IPS-18a (cell line): ENCODE measurements at regions not wholly inside any gene's neighbourhood (a gene's known extent, or its start where the extent isn't known, plus 50 kb on each side); places are given as distances from the start of the nearest gene placed in this dataset.

Source experiments
- H3K27ac ChIP-seq: one replicate; pipeline ENCODE4 v1.5.1; 2013; ENCODE audit warnings: low read length
- H3K27me3 ChIP-seq: one replicate; pipeline ENCODE4 v1.6.1; 2013; ENCODE audit warnings: mild to moderate bottlenecking, low read length; ENCODE audit not compliant: control insufficient read depth, insufficient read depth
- H3K36me3 ChIP-seq: one replicate; pipeline ENCODE4 v1.6.1; 2013; ENCODE audit warnings: low read depth, low read length; ENCODE audit not compliant: control insufficient read depth
- H3K4me1 ChIP-seq: one replicate; pipeline ENCODE4 v1.6.1; 2013; ENCODE audit warnings: low read depth, low read length; ENCODE audit not compliant: control insufficient read depth
- H3K4me3 ChIP-seq: one replicate; pipeline ENCODE4 v1.5.1; 2013; ENCODE audit warnings: low read length
- H3K9ac ChIP-seq: one replicate; pipeline ENCODE4 v1.6.1; 2013; ENCODE audit warnings: mild to moderate bottlenecking, low read length, moderate library complexity
- H3K9me3 ChIP-seq: one replicate; pipeline ENCODE4 v1.6.1; 2013; ENCODE audit warnings: low read depth, low read length; ENCODE audit not compliant: control insufficient read depth

DNA sequence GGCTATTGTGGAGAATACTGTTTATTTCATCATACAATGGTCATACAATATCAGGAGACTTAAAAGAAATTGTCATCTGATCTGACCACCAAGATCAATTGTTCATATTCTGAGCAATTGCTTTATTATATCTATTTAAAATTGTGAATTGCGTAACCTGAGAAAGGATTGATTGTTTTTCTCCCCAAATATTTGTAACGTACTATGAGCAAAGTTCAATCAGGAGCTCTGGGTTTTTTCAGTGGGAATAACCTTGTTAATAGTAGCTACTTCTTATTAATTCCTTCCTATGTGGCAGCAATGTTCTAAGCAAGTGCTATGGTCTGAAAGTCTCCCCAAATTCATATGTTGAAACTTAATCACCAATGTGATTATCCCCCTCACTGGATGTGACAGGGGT is 323.1 kb downstream of the ZPLD1 start:
- H3K9ac ChIP-seq = no peak overlapping the region
- no peaks in the 10 kb centered on the region for H3K4me1 ChIP-seq
- no peak overlapping the region for H3K4me3 ChIP-seq
- no peaks in the 10 kb centered on the region for H3K9me3 ChIP-seq
- no peaks in the 10 kb centered on the region for H3K36me3 ChIP-seq
- H3K27ac ChIP-seq = no peak overlapping the region
- H3K27me3 ChIP-seq = no peaks in the 10 kb centered on the region

DNA sequence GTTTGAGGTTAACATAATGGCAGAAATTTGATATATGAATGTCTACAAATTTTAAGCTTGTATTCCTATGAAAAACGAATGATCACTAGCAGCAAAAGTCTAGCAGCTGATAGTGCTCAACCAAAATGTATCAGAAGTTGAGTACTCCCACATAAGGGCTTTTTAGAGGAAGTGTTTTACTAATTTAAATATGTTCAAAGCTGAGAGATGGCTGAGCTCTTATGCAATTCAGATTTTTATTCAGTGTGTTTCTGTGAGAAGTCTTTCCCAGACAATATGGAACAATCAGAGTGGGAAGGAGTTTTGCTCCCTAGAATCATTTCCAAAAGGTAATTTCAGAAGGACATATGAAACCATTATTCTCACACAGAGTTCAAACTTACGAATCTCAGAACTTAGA is 327.0 kb downstream of the ZPLD1 start:
- Histone ChIP-seq H3K9me3 (no peaks in the 10 kb centered on the region), H3K27me3 (no peaks in the 10 kb centered on the region)

DNA sequence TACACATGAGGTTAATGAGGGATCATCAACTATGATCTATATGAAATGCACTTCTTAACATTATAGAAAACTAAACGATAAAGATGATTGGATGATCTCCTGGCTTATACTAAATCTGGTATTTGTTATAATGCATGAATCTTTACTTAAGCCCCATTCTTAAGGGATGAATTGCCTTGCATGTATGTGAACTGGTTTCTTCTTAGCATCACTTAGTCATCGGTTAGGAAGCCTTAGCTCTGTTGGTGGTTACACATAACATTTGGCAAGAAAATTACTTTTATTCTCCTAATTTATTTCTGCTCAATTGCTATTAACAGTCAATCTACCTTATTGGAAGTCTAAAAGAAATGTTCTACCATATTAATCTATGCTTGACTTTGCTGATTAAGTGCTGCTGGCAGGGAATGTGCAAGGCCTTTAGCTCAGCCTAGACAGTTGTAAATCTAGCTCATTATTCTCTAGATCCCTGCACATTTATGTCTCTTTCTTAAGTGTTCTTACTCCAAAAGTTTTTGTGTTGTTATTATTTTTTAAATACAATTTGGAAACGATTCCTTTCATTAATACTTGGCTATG is 356.0 kb downstream of the ZPLD1 start:
- H3K9me3 ChIP-seq = no peaks in the 10 kb centered on the region
- no peaks in the 10 kb centered on the region for H3K27me3 ChIP-seq
- H3K4me1 ChIP-seq = peaks cover 15% of the 10 kb centered on the region
- no peak overlapping the region for H3K27ac ChIP-seq
- no peak overlapping the region for H3K4me3 ChIP-seq
- H3K9ac ChIP-seq = no peak overlapping the region
- H3K36me3 ChIP-seq = no peaks in the 10 kb centered on the region

More for the DNA sequence above, 327.0 kb downstream of the ZPLD1 start:
- no peaks in the 10 kb centered on the region for H3K4me1 ChIP-seq
- H3K27ac ChIP-seq = no peak overlapping the region
- no peaks in the 10 kb centered on the region for H3K36me3 ChIP-seq
- no peak overlapping the region for H3K9ac ChIP-seq
- no peak overlapping the region for H3K4me3 ChIP-seq

DNA sequence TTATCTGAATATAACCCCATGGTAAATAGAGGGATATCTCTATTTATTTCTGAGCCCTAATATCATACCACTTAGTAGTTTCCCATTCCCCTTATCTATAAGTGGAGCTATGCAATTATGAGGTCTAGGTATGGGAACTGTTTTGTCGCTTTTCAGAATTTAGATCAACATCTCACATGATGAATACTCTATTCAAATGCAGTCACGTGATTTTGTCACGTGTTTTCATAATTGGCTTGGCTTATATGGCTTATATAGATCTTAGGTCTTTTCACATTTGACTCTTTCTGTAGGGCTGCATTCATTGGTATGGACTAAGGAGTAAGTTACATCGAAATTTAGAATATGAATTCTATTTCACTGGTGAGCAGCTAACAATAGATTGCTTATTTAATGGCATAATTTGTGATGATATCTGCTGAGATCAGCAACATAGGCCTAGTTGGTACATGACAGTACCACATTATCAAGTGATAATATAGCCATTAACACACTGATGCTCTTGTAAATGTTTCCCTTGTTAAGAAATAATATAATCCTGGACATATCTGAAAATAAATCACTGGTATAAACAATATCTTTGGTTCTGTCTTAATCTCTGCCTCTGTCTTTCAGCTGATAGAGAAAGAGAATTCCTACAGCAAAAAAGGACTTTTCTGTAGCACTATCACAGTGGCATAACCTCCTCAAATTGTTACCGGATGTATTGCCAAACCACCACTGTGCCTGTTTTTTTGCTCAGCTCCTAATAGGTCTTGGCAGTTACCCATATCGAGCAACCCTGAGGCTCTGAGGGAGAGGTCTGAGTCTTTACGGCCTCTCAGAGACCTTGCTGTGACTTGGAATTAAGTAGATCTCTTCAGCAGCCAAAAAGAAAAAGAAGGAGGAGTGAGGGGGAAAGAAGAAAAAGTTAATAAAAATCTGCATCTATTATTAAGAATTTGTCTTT is 357.1 kb downstream of the ZPLD1 start:
- Histone ChIP-seq H3K4me3 (no peak overlapping the region), H3K4me1 (peaks cover 15% of the 10 kb centered on the region), H3K9ac (no peak overlapping the region), H3K9me3 (no peaks in the 10 kb centered on the region), H3K36me3 (no peaks in the 10 kb centered on the region), H3K27ac (no peak overlapping the region), H3K27me3 (no peaks in the 10 kb centered on the region)

DNA sequence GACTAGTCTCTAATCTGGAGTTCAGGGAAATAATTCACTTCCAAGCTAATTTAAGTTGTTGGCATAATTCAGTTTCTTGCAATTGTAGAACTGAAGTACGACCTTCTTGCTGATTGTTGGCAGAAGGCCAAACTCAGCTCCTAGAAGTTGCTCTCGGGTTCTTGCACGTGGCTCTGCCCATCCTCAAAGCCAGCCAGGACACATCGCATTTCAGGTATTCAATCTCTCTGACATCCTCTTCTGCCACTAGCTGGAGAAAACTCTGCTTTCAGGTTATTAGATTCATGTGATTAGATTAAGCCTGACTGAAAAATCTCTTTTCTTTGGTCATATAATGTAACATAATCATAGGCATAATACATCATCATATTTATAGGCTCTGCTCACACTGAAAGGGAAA is 362.0 kb downstream of the ZPLD1 start:
- Histone ChIP-seq H3K4me1 (peaks cover 6% of the 10 kb centered on the region), H3K9me3 (no peaks in the 10 kb centered on the region), H3K36me3 (no peaks in the 10 kb centered on the region), H3K9ac (no peak overlapping the region), H3K4me3 (no peak overlapping the region), H3K27ac (no peak overlapping the region), H3K27me3 (no peaks in the 10 kb centered on the region)

DNA sequence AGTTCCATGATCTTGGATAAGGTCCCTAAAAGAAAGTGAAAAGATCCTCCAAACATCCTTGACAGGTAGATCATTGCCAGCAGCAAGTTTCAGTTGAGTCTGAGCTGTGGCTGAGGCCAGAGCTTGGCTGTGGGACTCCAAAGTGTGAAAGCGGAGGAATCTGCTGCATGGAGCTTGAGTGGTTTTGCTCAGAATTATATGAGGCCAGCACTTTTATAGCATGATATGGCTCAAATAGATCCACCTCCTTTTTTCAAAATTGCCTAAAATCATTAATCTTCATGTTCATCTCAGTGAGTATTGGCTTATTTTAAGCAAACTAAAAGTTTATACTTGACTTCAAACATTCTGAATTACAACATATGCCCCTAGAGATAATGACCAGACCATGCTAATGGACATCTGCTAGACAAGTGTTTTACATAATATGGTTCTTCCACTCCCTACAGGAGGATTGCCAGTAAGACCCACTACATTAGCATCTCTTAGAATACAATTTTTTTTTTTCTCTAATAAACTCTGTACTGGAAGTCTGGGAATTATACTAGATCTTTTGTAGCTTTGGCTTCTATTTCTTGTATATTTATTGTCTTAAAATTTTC is 368.1 kb downstream of the ZPLD1 start:
- no peak overlapping the region for H3K4me3 ChIP-seq
- H3K9me3 ChIP-seq = no peaks in the 10 kb centered on the region
- no peaks in the 10 kb centered on the region for H3K27me3 ChIP-seq
- H3K27ac ChIP-seq = no peak overlapping the region
- H3K4me1 ChIP-seq = no peaks in the 10 kb centered on the region
- no peaks in the 10 kb centered on the region for H3K36me3 ChIP-seq
- no peak overlapping the region for H3K9ac ChIP-seq

DNA sequence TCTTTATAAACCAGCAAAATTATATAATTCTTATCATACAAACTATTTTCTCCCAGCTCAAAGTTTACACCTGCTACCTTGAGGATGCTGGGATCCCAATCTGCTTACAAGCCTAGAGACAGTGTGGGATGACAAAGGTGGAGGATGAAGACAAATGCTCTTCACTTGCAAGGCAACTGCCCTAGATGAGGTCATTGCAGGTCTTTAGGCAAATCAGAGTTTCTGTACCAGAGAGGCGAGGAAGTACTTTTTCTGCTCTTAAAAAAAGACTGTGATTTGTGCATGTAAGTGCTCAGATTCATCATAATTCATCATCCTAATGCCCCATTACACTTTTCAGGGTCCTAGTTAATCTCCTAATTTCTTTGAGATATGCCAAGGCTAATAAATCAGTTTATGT is 376.1 kb downstream of the ZPLD1 start:
- H3K36me3 ChIP-seq = no peaks in the 10 kb centered on the region
- no peak overlapping the region for H3K4me3 ChIP-seq
- H3K4me1 ChIP-seq = no peaks in the 10 kb centered on the region
- no peaks in the 10 kb centered on the region for H3K27me3 ChIP-seq
- no peaks in the 10 kb centered on the region for H3K9me3 ChIP-seq
- H3K27ac ChIP-seq = no peak overlapping the region
- no peak overlapping the region for H3K9ac ChIP-seq

DNA sequence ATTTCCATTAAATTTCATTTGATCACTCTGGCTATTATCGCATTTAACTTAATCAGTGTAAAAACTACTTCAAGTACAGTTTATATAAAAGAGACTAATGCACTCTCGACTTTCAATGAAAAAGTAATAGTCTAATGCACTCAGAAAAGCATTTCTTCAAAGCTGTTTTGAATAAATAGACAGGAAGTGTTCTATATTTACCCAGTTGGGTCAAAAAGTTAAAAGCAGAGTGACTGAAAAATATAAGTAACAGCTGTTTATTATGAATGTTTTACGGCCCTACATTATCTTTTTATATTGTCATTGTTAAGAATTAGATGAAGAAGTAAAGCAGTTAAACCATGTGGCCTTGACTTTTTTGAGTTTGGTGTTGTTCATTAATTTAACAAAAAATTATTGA is 391.8 kb downstream of the ZPLD1 start:
- H3K27me3 ChIP-seq = no peaks in the 10 kb centered on the region
- H3K36me3 ChIP-seq = no peaks in the 10 kb centered on the region
- H3K4me3 ChIP-seq = no peak overlapping the region
- H3K9me3 ChIP-seq = no peaks in the 10 kb centered on the region
- H3K27ac ChIP-seq = no peak overlapping the region
- H3K4me1 ChIP-seq = no peaks in the 10 kb centered on the region
- no peak overlapping the region for H3K9ac ChIP-seq

DNA sequence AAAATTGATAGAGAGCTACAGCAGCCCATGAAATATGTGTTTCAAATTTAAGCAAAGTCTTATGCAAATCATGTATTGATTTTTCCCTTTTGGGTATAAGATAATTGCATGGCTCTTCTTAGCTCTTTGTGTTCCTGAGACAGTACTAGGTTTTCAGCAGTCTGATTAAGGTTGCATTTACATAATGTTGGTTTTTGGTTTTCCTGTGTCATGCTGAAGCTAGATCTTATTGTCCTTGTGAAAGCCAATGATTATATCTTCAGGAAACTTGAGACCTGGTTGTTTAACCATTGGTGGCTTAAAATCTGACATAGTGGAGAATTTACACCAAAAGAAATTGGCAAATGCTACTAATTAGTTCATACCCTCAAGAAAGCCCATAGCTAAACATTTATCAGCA is 392.6 kb downstream of the ZPLD1 start:
- H3K9ac ChIP-seq = no peak overlapping the region
- H3K4me3 ChIP-seq = no peak overlapping the region
- H3K27me3 ChIP-seq = no peaks in the 10 kb centered on the region
- no peaks in the 10 kb centered on the region for H3K4me1 ChIP-seq
- H3K27ac ChIP-seq = no peak overlapping the region
- H3K9me3 ChIP-seq = no peaks in the 10 kb centered on the region
- H3K36me3 ChIP-seq = no peaks in the 10 kb centered on the region

DNA sequence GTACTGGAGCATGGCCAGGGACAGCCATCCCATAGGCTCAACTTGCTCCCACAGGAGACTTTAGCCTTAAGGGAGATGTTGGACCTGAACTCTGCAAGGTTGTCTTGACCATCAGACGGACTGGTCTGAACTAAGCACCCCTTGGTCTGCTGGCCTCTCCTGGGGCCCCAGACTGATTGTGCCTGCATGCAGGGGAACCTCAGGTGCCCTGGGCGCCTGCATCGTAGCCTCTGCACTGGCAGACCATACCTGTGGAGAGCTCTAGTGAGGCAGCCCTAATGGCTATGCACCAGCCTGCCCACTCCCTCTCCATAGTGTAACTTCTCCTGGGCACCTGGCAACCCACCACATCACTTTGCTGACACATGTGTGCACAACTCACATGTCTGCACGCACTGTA is 395.6 kb downstream of the ZPLD1 start:
- Histone ChIP-seq H3K9me3 (no peaks in the 10 kb centered on the region), H3K27me3 (no peaks in the 10 kb centered on the region), H3K4me1 (no peaks in the 10 kb centered on the region), H3K27ac (no peak overlapping the region), H3K36me3 (no peaks in the 10 kb centered on the region), H3K9ac (no peak overlapping the region), H3K4me3 (no peak overlapping the region)

DNA sequence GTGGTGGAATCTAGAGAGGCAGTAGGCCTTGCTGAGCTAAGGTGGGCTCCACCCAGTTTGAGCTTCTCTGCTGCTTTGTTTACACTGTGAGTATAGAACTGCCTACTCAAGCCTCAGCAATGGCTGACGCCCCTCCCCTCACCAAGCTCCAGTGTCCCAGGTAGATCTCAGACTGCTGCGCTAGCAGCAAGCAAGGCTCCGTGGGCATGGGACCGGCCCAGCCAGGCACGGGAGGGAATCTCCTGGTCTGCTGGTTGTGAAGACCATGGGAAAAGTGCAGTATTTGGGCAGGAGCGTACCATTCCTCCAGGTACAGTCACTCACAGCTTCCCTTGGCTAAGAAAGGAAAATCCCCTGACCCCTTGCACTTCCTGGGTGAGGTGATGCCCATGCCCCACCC is 407.1 kb downstream of the ZPLD1 start:
- Histone ChIP-seq H3K27ac (no peak overlapping the region), H3K9ac (no peak overlapping the region), H3K27me3 (no peaks in the 10 kb centered on the region), H3K4me1 (no peaks in the 10 kb centered on the region), H3K4me3 (no peak overlapping the region), H3K9me3 (no peaks in the 10 kb centered on the region), H3K36me3 (no peaks in the 10 kb centered on the region)
